Sigmoid colon (tissue), 4 donors: ENCODE measurements at regions not wholly inside any gene's neighbourhood (a gene's known extent, or its start where the extent isn't known, plus 50 kb on each side); places are given as distances from the start of the nearest gene placed in this dataset.

Experiments used
- EP300 ChIP-seq, 4 donors: sonication (generic); formaldehyde crosslinking; IDR thresholded peaks; one replicate each; pipeline ENCODE4 v1.6.1; 2017; ENCODE audit warnings: antibody characterized with exemption in 4 of 4
- POLR2A ChIP-seq, 2 donors: fragments of 450-650 bp; IDR thresholded peaks; one replicate each; pipeline ENCODE4 v1.6.1; 2016; ENCODE audit warnings: antibody characterized with exemption in 2 of 2, mild to moderate bottlenecking in 2 of 2, moderate library complexity in 2 of 2
- POLR2AphosphoS5 ChIP-seq, 4 donors: sonication (generic); formaldehyde crosslinking; IDR thresholded peaks; one replicate each; pipeline ENCODE4 v1.6.1; 2017; ENCODE audit warnings: antibody characterized with exemption in 4 of 4
- TF ChIP-seq, protein P1 (sequence below), 4 experiments: fragments of 450-650 bp in 3 of 4; fragments of 200-600 bp in 1 of 4; IDR thresholded peaks; one replicate each; pipeline ENCODE4 v1.5.1; 2016 to 2019; ENCODE audit warnings: antibody characterized with exemption in 4 of 4, mild to moderate bottlenecking in 3 of 4, moderate library complexity in 2 of 4

DNA sequence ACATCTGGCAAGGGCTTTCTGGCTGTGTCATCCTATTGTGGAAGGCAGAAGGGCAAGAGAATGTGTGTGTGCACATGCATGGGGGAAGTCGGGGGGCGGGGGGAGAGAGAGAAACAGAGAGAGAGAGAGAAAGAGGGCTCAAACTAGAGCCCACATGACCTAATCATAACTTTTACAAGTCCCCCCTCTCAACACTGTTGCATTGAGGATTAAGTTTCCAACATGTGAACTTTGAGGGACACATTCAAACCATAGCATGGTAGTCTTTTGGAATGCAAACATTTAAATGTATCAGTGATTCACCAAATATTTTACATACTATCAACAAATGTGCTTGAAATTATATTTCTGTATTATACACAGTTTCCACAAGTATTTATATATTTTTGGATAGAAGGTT is 655.4 kb upstream of the B3GALT2 start:
- no peak for TF ChIP-seq POLR2AphosphoS5 (IDR thresholded peaks at IDR 0.05)
- TF ChIP-seq, protein P1, sequence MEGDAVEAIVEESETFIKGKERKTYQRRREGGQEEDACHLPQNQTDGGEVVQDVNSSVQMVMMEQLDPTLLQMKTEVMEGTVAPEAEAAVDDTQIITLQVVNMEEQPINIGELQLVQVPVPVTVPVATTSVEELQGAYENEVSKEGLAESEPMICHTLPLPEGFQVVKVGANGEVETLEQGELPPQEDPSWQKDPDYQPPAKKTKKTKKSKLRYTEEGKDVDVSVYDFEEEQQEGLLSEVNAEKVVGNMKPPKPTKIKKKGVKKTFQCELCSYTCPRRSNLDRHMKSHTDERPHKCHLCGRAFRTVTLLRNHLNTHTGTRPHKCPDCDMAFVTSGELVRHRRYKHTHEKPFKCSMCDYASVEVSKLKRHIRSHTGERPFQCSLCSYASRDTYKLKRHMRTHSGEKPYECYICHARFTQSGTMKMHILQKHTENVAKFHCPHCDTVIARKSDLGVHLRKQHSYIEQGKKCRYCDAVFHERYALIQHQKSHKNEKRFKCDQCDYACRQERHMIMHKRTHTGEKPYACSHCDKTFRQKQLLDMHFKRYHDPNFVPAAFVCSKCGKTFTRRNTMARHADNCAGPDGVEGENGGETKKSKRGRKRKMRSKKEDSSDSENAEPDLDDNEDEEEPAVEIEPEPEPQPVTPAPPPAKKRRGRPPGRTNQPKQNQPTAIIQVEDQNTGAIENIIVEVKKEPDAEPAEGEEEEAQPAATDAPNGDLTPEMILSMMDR (IDR thresholded peaks at IDR 0.05), result no peak
- no peak for TF ChIP-seq EP300 (IDR thresholded peaks at IDR 0.05)
- no peak for TF ChIP-seq POLR2A (IDR thresholded peaks at IDR 0.05)
